Esophagus muscularis mucosa (tissue), 4 donors: ENCODE measurements at regions not wholly inside any gene's neighbourhood (a gene's known extent, or its start where the extent isn't known, plus 50 kb on each side); places are given as distances from the start of the nearest gene placed in this dataset.

Experiments used
- DNase-seq: peaks from one replicate; pipeline ENCODE4 v3.0.0-alpha.2; 2017; ENCODE audit errors: extremely low spot score
- H3K27ac ChIP-seq, 4 donors: fragments of 200-600 bp; sonication (generic); replicated peaks in 1 of 4; 1 replicate in 3 of 4; 2 replicates in 1 of 4; pipeline ENCODE4 v1.5.1; 2016 to 2019; ENCODE audit warnings: mild to moderate bottlenecking in 1 of 4
- H3K27me3 ChIP-seq, 4 donors: fragments of 200-600 bp; sonication (generic); one replicate each; pipeline versions ENCODE4 v1.5.1 to v1.6.0; 2016 to 2019
- H3K36me3 ChIP-seq, 4 donors: fragments of 200-600 bp; sonication (generic); one replicate each; pipeline ENCODE4 v1.5.1; 2016 to 2019
- H3K4me1 ChIP-seq, 4 donors: fragments of 200-600 bp; sonication (generic); one replicate each; pipeline ENCODE4 v1.5.1; 2016 to 2019
- H3K4me3 ChIP-seq, 4 donors: fragments of 200-600 bp; sonication (generic); 1 replicate in 2 of 4; 2 replicates in 2 of 4; pipeline ENCODE4 v1.5.1; 2016 to 2019; ENCODE audit warnings: mild to moderate bottlenecking in 4 of 4, moderate library complexity in 1 of 4
- H3K9me3 ChIP-seq, 4 donors: fragments of 200-600 bp; sonication (generic); 1 replicate in 3 of 4; 2 replicates in 1 of 4; pipeline ENCODE4 v1.5.1; 2016 to 2019
- CTCF ChIP-seq, 3 experiments: fragments of 200-600 bp in 2 of 3; fragments of 450-650 bp in 1 of 3; sonication (generic) in 2 of 3; IDR thresholded peaks; one replicate each; pipeline ENCODE4 v1.5.1; 2017 to 2019; ENCODE audit warnings: antibody characterized with exemption in 3 of 3, mild to moderate bottlenecking in 2 of 3, moderate library complexity in 1 of 3
- EP300 ChIP-seq: sonication (generic); formaldehyde crosslinking; IDR thresholded peaks from one replicate; pipeline ENCODE4 v1.6.1; 2017; ENCODE audit warnings: antibody characterized with exemption
- POLR2A ChIP-seq: fragments of 450-650 bp; IDR thresholded peaks from one replicate; pipeline ENCODE4 v1.6.1; 2017; ENCODE audit warnings: antibody characterized with exemption, moderate library complexity, mild to moderate bottlenecking, low read depth
- POLR2AphosphoS5 ChIP-seq, 2 donors: sonication (generic); formaldehyde crosslinking; IDR thresholded peaks; one replicate each; pipeline ENCODE4 v1.6.1; 2017; ENCODE audit warnings: antibody characterized with exemption in 2 of 2
- WGBS: methylation state at CpG from one replicate; pipeline ENCODE4 v1.1.5; 2018; 5-methylcytosine and 5-hydroxymethylcytosine counted together
- intact Hi-C: fragments of 100-400 bp; cut with DNase I; formaldehyde crosslinking; loops from one replicate; pipeline ENCODE4 v1.15.1; 2023

GRCh38 chr3:176554791-176555654, 642.3 kb downstream of the TBL1XR1 start:
- intact Hi-C loops: no loop called here
- no peak for DNase-seq

GRCh38 chr3:176554264-176554663, 643.0 kb downstream of the TBL1XR1 start:
- Histone ChIP-seq H3K27ac (no peak overlapping the region), H3K9me3 (no peaks in the 10 kb centered on the region), H3K27me3 (no peaks in the 10 kb centered on the region), H3K36me3 (no peaks in the 10 kb centered on the region), H3K4me3 (no peak overlapping the region), H3K4me1 (peaks cover 0 to 9% (median 0%) of the 10 kb centered on the region in 4 donors)
- WGBS: 59% methylated on average over 2 of the region's 2 CpGs
- TF ChIP-seq CTCF (IDR thresholded peaks at IDR 0.05) (no peak), POLR2A (no peak), POLR2AphosphoS5 (IDR thresholded peaks at IDR 0.05) (no peak), EP300 (no peak)
- no peak for DNase-seq
- intact Hi-C loops: no loop called here

More at GRCh38 chr3:176554791-176555654, 642.3 kb downstream of the TBL1XR1 start:
- Histone ChIP-seq H3K9me3 (no peaks in the 10 kb centered on the region), H3K4me3 (no peak overlapping the region), H3K27ac (no peak overlapping the region), H3K27me3 (no peaks in the 10 kb centered on the region), H3K4me1 (peaks cover 0 to 9% (median 0%) of the 10 kb centered on the region in 4 donors), H3K36me3 (no peaks in the 10 kb centered on the region)
- no peak for TF ChIP-seq POLR2AphosphoS5 (IDR thresholded peaks at IDR 0.05)
- TF ChIP-seq POLR2A: no peak
- no peak for TF ChIP-seq EP300
- TF ChIP-seq CTCF (IDR thresholded peaks at IDR 0.05): no peak
- WGBS: 64% methylated on average over 10 of the region's 10 CpGs

- intact Hi-C loops: no loop called here
- H3K4me1 ChIP-seq: no peaks in the 10 kb centered on the region
- no peak overlapping the region for H3K4me3 ChIP-seq
- H3K27me3 ChIP-seq: no peaks in the 10 kb centered on the region
- H3K9me3 ChIP-seq: no peaks in the 10 kb centered on the region
- TF ChIP-seq POLR2AphosphoS5 (IDR thresholded peaks at IDR 0.05): no peak
- no peak for TF ChIP-seq POLR2A
- no peak for TF ChIP-seq CTCF (IDR thresholded peaks at IDR 0.05)
- TF ChIP-seq EP300: no peak
- DNase-seq: no peak
- 85% methylated on average over 1 of the region's 1 CpG for WGBS
- no peak overlapping the region for H3K27ac ChIP-seq
- no peaks in the 10 kb centered on the region for H3K36me3 ChIP-seq
These were observed 670.3 kb downstream of the TBL1XR1 start for GRCh38 chr3:176526942-176527341.

- 35% methylated on average over 1 of the region's 1 CpG for WGBS
- H3K36me3 ChIP-seq: no peaks in the 10 kb centered on the region
- H3K4me3 ChIP-seq: no peak overlapping the region
- H3K27ac ChIP-seq: no peak overlapping the region
- no peaks in the 10 kb centered on the region for H3K9me3 ChIP-seq
- no peaks in the 10 kb centered on the region for H3K4me1 ChIP-seq
- TF ChIP-seq EP300 (no peak), POLR2A (no peak), POLR2AphosphoS5 (IDR thresholded peaks at IDR 0.05) (no peak), CTCF (IDR thresholded peaks at IDR 0.05) (no peak)
- DNase-seq: no peak
- intact Hi-C loops: no loop called here
- H3K27me3 ChIP-seq: no peaks in the 10 kb centered on the region
These were observed 671.1 kb downstream of the TBL1XR1 start for GRCh38 chr3:176526225-176526624.

- intact Hi-C loops: no loop called here
- H3K27ac ChIP-seq: no peak overlapping the region
- DNase-seq: no peak
- no peaks in the 10 kb centered on the region for H3K27me3 ChIP-seq
- no peak overlapping the region for H3K4me3 ChIP-seq
- no peaks in the 10 kb centered on the region for H3K36me3 ChIP-seq
- TF ChIP-seq POLR2A (no peak), EP300 (no peak), POLR2AphosphoS5 (IDR thresholded peaks at IDR 0.05) (no peak), CTCF (IDR thresholded peaks at IDR 0.05) (no peak)
- no peaks in the 10 kb centered on the region for H3K9me3 ChIP-seq
- H3K4me1 ChIP-seq: no peaks in the 10 kb centered on the region
These were observed 674.2 kb downstream of the TBL1XR1 start for GRCh38 chr3:176523114-176523513.
